Hepatocyte (in vitro differentiated cells): ENCODE measurements at regions not wholly inside any gene's neighbourhood (a gene's known extent, or its start where the extent isn't known, plus 50 kb on each side); places are given as distances from the start of the nearest gene placed in this dataset.

Source experiments
- DNase-seq: peaks from one replicate; pipeline ENCODE4 v3.0.0-alpha.2; 2016; ENCODE audit warnings: low spot score
- H2AFZ ChIP-seq: fragments of 200-600 bp; sonication (generic); 2 replicates; pipeline ENCODE4 v1.6.0; 2016; ENCODE audit warnings: antibody characterized with exemption, mild to moderate bottlenecking
- H3K27ac ChIP-seq: fragments of 200-600 bp; sonication (generic); 2 replicates; pipeline ENCODE4 v1.5.1; 2016; ENCODE audit warnings: mild to moderate bottlenecking
- H3K27me3 ChIP-seq: fragments of 200-600 bp; sonication (generic); 2 replicates; pipeline ENCODE4 v1.6.1; 2016
- H3K36me3 ChIP-seq: fragments of 200-600 bp; sonication (generic); replicated peaks from 2 replicates; pipeline ENCODE4 v1.5.1; 2016; ENCODE audit warnings: low read depth; ENCODE audit not compliant: insufficient read depth
- H3K4me1 ChIP-seq: fragments of 200-600 bp; sonication (generic); 2 replicates; pipeline ENCODE4 v1.5.1; 2016; ENCODE audit warnings: mild to moderate bottlenecking, moderate library complexity; ENCODE audit not compliant: insufficient read depth
- H3K4me2 ChIP-seq: fragments of 200-600 bp; sonication (generic); 2 replicates; pipeline ENCODE4 v1.6.0; 2016
- H3K4me3 ChIP-seq: fragments of 200-600 bp; sonication (generic); 2 replicates; pipeline ENCODE4 v1.5.1; 2016; ENCODE audit warnings: mild to moderate bottlenecking
- H3K79me2 ChIP-seq: fragments of 200-600 bp; sonication (generic); 2 replicates; pipeline ENCODE4 v1.6.0; 2017; ENCODE audit warnings: mild to moderate bottlenecking
- H3K9me2 ChIP-seq: fragments of 200-600 bp; sonication (generic); replicated peaks from 2 replicates; pipeline ENCODE4 v1.6.0; 2017; ENCODE audit warnings: mild to moderate bottlenecking; ENCODE audit not compliant: insufficient read depth
- H3K9me3 ChIP-seq: fragments of 200-600 bp; sonication (generic); 2 replicates; pipeline ENCODE4 v1.5.1; 2016; ENCODE audit warnings: low read depth, mild to moderate bottlenecking
- H4K20me1 ChIP-seq: fragments of 200-600 bp; sonication (generic); 2 replicates; pipeline ENCODE4 v1.6.0; 2016; ENCODE audit warnings: mild to moderate bottlenecking; ENCODE audit not compliant: insufficient read depth, poor library complexity, severe bottlenecking
- EZH2 ChIP-seq: fragments of 200-600 bp; sonication (generic); IDR thresholded peaks from 2 replicates; pipeline ENCODE4 v1.6.1; 2016; ENCODE audit warnings: antibody characterized with exemption, mild to moderate bottlenecking, borderline replicate concordance
- EZH2phosphoT487 ChIP-seq: fragments of 200-600 bp; sonication (generic); IDR thresholded peaks from one replicate; pipeline ENCODE4 v1.6.1; 2018; ENCODE audit warnings: antibody characterized with exemption, mild to moderate bottlenecking, low read depth, moderate library complexity; ENCODE audit not compliant: unreplicated experiment, severe bottlenecking
- WGBS: methylation state at CpG from one replicate; pipeline ENCODE4 v1.1.6; 2016; ENCODE audit warnings: low lambda C conversion rate; ENCODE audit errors: missing lambda C conversion rate; 5-methylcytosine and 5-hydroxymethylcytosine counted together
- TF ChIP-seq, protein P1 (sequence below): fragments of 200-600 bp; sonication (generic); IDR thresholded peaks from 2 replicates; pipeline ENCODE4 v1.5.1; 2016; ENCODE audit warnings: antibody characterized with exemption, mild to moderate bottlenecking; ENCODE audit not compliant: poor library complexity

DNA sequence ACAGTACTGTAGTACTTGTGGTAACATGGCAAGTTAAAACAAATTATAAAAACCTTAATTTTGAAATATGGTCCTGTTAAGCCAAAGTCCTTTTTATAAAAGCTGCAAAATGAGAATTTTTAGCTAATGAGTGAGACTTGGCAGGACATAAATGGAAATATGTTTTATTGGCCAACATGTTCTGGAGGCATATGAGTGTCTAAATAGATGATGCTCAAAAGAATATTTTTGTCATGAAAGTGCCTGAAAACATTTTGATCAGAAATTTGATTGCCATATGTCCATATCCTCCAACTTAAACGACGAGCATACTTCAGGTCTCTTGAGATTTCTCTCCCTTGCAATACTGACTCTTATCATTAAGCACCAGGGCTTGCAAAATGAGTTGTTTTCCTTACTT, 972.6 kb downstream of the TMTC2 start:
- H3K9me3 ChIP-seq, result no peaks in the 10 kb centered on the region
- H2AFZ ChIP-seq, result no peak overlapping the region
- H4K20me1 ChIP-seq, result no peaks in the 10 kb centered on the region
- no peak for DNase-seq
- H3K79me2 ChIP-seq, result no peaks in the 10 kb centered on the region
- no peak overlapping the region for H3K4me3 ChIP-seq
- H3K27me3 ChIP-seq, result no peaks in the 10 kb centered on the region
- 90% methylated on average over 2 of the region's 2 CpGs for WGBS
- no peak for TF ChIP-seq EZH2phosphoT487
- no peak for TF ChIP-seq EZH2
- TF ChIP-seq, protein P1, sequence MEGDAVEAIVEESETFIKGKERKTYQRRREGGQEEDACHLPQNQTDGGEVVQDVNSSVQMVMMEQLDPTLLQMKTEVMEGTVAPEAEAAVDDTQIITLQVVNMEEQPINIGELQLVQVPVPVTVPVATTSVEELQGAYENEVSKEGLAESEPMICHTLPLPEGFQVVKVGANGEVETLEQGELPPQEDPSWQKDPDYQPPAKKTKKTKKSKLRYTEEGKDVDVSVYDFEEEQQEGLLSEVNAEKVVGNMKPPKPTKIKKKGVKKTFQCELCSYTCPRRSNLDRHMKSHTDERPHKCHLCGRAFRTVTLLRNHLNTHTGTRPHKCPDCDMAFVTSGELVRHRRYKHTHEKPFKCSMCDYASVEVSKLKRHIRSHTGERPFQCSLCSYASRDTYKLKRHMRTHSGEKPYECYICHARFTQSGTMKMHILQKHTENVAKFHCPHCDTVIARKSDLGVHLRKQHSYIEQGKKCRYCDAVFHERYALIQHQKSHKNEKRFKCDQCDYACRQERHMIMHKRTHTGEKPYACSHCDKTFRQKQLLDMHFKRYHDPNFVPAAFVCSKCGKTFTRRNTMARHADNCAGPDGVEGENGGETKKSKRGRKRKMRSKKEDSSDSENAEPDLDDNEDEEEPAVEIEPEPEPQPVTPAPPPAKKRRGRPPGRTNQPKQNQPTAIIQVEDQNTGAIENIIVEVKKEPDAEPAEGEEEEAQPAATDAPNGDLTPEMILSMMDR, result no peak
- H3K9me2 ChIP-seq, result no peaks in the 10 kb centered on the region
- H3K36me3 ChIP-seq, result no peaks in the 10 kb centered on the region
- no peaks in the 10 kb centered on the region for H3K4me1 ChIP-seq
- H3K4me2 ChIP-seq, result no peak overlapping the region
- no peak overlapping the region for H3K27ac ChIP-seq

DNA sequence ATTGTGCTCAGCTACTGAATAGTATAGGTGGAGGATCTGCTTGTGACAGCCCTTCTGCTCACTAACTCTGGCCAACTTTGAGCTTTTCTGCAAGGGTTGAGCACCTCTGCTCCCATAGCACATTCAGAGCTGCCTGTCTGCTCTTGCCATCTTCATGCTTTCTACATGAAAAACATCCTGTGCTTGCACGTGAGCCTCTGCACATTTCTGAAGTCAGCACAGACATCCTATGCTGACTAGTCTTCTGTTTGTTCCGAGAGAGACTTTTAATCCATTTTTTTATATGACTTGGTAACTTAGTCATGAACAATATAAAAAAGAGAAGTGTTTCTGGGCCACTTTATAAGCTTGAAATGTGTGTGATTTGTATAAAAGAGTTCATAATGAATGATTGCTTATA, 969.3 kb downstream of the TMTC2 start:
- Histone ChIP-seq H3K27me3 (no peaks in the 10 kb centered on the region), H4K20me1 (no peaks in the 10 kb centered on the region), H3K79me2 (no peaks in the 10 kb centered on the region), H3K4me3 (no peak overlapping the region), H3K36me3 (no peaks in the 10 kb centered on the region), H3K9me3 (no peaks in the 10 kb centered on the region), H3K9me2 (no peaks in the 10 kb centered on the region), H3K27ac (no peak overlapping the region), H2AFZ (no peak overlapping the region), H3K4me2 (no peak overlapping the region), H3K4me1 (no peaks in the 10 kb centered on the region)
- no peak for DNase-seq
- WGBS, result 78% methylated on average over 2 of the region's 2 CpGs
- TF ChIP-seq EZH2, result no peak
- TF ChIP-seq, protein P1, result no peak
- TF ChIP-seq EZH2phosphoT487, result no peak

DNA sequence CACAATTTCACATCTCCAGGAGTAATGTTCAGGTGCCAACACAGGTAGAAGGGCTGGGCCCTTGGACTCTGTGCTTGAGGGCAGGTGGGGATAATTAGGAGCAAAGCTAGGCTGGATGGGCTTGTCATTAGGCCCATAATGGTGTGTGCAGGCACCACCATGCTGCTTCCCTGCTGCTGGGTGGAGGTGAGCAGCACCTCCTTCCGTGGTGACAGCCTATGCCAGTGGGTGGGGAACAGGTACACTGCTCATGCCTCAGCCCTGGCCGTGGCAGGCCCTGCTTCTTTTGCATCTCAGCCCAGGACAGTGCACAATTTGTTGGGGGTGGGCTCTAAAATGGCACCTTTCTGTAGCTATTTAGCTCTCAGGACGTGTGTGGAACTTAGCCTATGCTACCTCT, 955.5 kb downstream of the TMTC2 start:
- Histone ChIP-seq H3K79me2 (no peaks in the 10 kb centered on the region), H4K20me1 (no peaks in the 10 kb centered on the region), H3K4me3 (no peak overlapping the region), H2AFZ (no peak overlapping the region), H3K9me3 (no peaks in the 10 kb centered on the region), H3K27me3 (no peaks in the 10 kb centered on the region), H3K4me2 (no peak overlapping the region), H3K36me3 (no peaks in the 10 kb centered on the region), H3K9me2 (no peaks in the 10 kb centered on the region), H3K4me1 (no peaks in the 10 kb centered on the region), H3K27ac (no peak overlapping the region)
- no peak for DNase-seq
- TF ChIP-seq, protein P1, result no peak
- TF ChIP-seq EZH2phosphoT487 (no peak), EZH2 (no peak)
- WGBS, result 84% methylated on average over 3 of the region's 3 CpGs

DNA sequence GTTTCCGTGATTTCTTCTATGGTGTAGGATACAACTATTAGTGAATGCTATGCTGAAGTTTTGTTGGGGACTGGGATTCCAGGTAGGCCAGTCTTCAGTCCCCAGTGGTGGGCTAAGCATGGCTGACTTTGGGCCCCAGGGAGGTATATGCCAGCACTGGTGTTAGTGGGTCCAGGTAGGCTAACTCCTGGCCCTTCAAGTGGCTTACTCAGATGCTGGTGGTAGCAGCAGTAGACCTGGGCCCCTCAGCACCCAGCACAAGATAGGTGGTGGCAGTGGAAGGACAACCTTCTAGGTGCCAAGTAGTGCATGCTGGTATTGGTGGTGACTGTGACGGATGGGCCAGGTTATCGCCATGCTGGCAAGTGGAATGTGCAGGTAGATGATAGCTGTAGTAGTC, 955.1 kb downstream of the TMTC2 start:
- H3K79me2 ChIP-seq, result no peaks in the 10 kb centered on the region
- H3K36me3 ChIP-seq, result no peaks in the 10 kb centered on the region
- WGBS, result 94% methylated on average over 3 of the region's 3 CpGs
- no peak overlapping the region for H3K4me2 ChIP-seq
- no peak overlapping the region for H2AFZ ChIP-seq
- TF ChIP-seq, protein P1, result no peak
- TF ChIP-seq EZH2 (no peak), EZH2phosphoT487 (no peak)
- no peaks in the 10 kb centered on the region for H3K9me2 ChIP-seq
- no peaks in the 10 kb centered on the region for H3K9me3 ChIP-seq
- no peak overlapping the region for H3K4me3 ChIP-seq
- H3K4me1 ChIP-seq, result no peaks in the 10 kb centered on the region
- DNase-seq, result no peak
- no peak overlapping the region for H3K27ac ChIP-seq
- H3K27me3 ChIP-seq, result no peaks in the 10 kb centered on the region
- no peaks in the 10 kb centered on the region for H4K20me1 ChIP-seq
